Adrenal gland (tissue), 9 donors: ENCODE measurements at regions not wholly inside any gene's neighbourhood (a gene's known extent, or its start where the extent isn't known, plus 50 kb on each side); places are given as distances from the start of the nearest gene placed in this dataset.

ENCODE experiments used
- DNase-seq, 7 donors: peaks; one replicate each; pipeline ENCODE4 v3.0.0-alpha.2; 2019 to 2020
- H3K27ac ChIP-seq, 5 donors: fragments of 200-600 bp; sonication (generic) in 4 of 5; 1 replicate in 3 of 5; 2 replicates in 2 of 5; pipeline versions ENCODE4 v1.5.1 to v1.8.0; 2016 to 2020; ENCODE audit warnings: mild to moderate bottlenecking in 1 of 5
- H3K27me3 ChIP-seq: fragments of 200-600 bp; 2 replicates; pipeline ENCODE4 v1.8.0; 2021
- H3K36me3 ChIP-seq, 2 donors: fragments of 200-600 bp; replicated peaks in 1 of 2; 1 replicate in 1 of 2; 2 replicates in 1 of 2; pipeline versions ENCODE4 v1.5.1 to v1.8.0; 2018 to 2022
- H3K4me1 ChIP-seq, 2 donors: fragments of 200-600 bp; replicated peaks in 1 of 2; 1 replicate in 1 of 2; 2 replicates in 1 of 2; pipeline versions ENCODE4 v1.5.1 to v1.8.0; 2018 to 2021
- H3K4me3 ChIP-seq, 4 donors: fragments of 200-600 bp; sonication (generic) in 3 of 4; one replicate each; pipeline ENCODE4 v1.5.1; 2016 to 2018
- H3K9me3 ChIP-seq, 3 donors: fragments of 200-600 bp; sonication (generic) in 1 of 3; replicated peaks in 1 of 3; 1 replicate in 2 of 3; 2 replicates in 1 of 3; pipeline versions ENCODE4 v1.5.1 to v1.8.0; 2016 to 2021
- POLR2A ChIP-seq, 2 donors: fragments of 450-650 bp; IDR thresholded peaks; one replicate each; pipeline ENCODE4 v1.6.1; 2017; ENCODE audit warnings: antibody characterized with exemption in 2 of 2, mild to moderate bottlenecking in 2 of 2, moderate library complexity in 1 of 2
- WGBS, 4 donors: extraction: QIAGEN DNeasy Blood & Tissue Kit in 2 of 4; methylation state at CpG; one replicate each; pipeline versions ENCODE4 v1.1.5 to v1.1.7; 2013 to 2017; 5-methylcytosine and 5-hydroxymethylcytosine counted together
- intact Hi-C, 2 donors: fragments of 100-400 bp; cut with DNase I; formaldehyde crosslinking; loops; one replicate each; pipeline versions ENCODE4 v1.14.1 to v1.15.0; 2022 to 2023
- TF ChIP-seq, protein P1 (sequence below), 6 experiments: fragments of 450-650 bp in 4 of 6; fragments of 200-600 bp in 2 of 6; sonication (generic) in 1 of 6; IDR thresholded peaks; 1 replicate in 5 of 6; 2 replicates in 1 of 6; pipeline versions ENCODE4 v1.5.1 to v1.8.0; 2016 to 2021; ENCODE audit warnings: antibody characterized with exemption in 6 of 6, mild to moderate bottlenecking in 2 of 6, moderate library complexity in 1 of 6
- donor health status: healthy with polysubstance abuse.
- donor health status: Bipolar disorder and iron deficiency.
- donor health status: DM: yes; HTN: yes; CAD: no.
- donor health status: DM: no; HTN: no; CAD: no.
- donor health status: DM: no; HTN: no; CAD: no.

DNA sequence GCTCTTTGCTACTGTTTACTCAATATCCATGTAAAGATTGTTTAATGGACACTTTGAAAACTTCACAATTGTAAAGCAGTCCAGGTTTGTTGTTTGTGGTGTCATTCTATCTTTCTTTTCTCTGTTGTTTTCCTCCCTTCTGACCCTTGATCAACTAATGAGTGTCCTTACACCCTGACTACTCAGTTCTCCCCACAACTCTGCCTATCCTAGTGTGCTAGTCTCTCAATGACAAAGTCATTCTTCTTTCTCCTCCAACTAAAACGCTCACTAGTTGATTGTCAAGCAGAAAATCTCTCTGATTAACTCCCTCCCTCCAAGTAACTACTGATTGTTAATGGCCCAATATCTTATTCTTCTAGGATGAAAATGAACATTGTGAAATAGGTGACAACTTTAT, 148.5 kb upstream of the FBXO33 start:
- intact Hi-C loops: no loop called here

DNA sequence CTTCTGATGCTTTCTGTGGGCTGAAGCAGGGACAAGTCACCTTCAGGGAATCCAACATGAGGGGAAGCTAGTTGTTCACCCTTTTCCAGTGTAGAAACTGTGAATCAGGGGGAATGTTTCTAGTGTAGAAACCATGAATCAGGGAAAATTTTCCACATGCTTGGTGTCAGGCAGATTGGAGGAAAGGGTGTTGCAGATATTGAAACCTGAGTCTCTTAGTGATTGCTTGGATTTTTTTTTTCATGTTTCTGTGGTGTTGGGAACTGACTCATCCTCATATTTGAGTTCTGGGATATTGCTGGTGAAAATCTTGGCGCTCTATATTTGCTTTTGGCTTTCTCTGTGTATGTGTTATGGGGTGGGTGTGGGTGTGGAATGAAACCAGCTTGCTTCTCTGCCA, 144.5 kb upstream of the FBXO33 start:
- WGBS, 4 donors: 83 to 100% (median 94%) methylated on average over 1 of the region's 1 CpG
- Histone ChIP-seq H3K36me3 (no peaks in the 10 kb centered on the region), H3K4me1 (no peaks in the 10 kb centered on the region), H3K27me3 (no peaks in the 10 kb centered on the region), H3K4me3 (no peak overlapping the region), H3K9me3 (peaks cover 0 to 7% (median 0%) of the 10 kb centered on the region in 3 donors), H3K27ac (no peak overlapping the region)
- intact Hi-C loops: no loop called here
- no peak for TF ChIP-seq POLR2A (IDR thresholded peaks at IDR 0.05)
- TF ChIP-seq, protein P1, sequence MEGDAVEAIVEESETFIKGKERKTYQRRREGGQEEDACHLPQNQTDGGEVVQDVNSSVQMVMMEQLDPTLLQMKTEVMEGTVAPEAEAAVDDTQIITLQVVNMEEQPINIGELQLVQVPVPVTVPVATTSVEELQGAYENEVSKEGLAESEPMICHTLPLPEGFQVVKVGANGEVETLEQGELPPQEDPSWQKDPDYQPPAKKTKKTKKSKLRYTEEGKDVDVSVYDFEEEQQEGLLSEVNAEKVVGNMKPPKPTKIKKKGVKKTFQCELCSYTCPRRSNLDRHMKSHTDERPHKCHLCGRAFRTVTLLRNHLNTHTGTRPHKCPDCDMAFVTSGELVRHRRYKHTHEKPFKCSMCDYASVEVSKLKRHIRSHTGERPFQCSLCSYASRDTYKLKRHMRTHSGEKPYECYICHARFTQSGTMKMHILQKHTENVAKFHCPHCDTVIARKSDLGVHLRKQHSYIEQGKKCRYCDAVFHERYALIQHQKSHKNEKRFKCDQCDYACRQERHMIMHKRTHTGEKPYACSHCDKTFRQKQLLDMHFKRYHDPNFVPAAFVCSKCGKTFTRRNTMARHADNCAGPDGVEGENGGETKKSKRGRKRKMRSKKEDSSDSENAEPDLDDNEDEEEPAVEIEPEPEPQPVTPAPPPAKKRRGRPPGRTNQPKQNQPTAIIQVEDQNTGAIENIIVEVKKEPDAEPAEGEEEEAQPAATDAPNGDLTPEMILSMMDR (IDR thresholded peaks at IDR 0.05): no peak
- DNase-seq: no peak

More for the DNA sequence above, 148.5 kb upstream of the FBXO33 start:
- H3K27ac ChIP-seq: no peak overlapping the region
- no peaks in the 10 kb centered on the region for H3K4me1 ChIP-seq
- 32 to 48% (median 40%) methylated on average over 1 of the region's 1 CpG for WGBS, 4 donors
- TF ChIP-seq, protein P1 (IDR thresholded peaks at IDR 0.05): no peak
- TF ChIP-seq POLR2A (IDR thresholded peaks at IDR 0.05): no peak
- no peak for DNase-seq
- H3K36me3 ChIP-seq: no peaks in the 10 kb centered on the region
- no peak overlapping the region for H3K4me3 ChIP-seq
- H3K27me3 ChIP-seq: no peaks in the 10 kb centered on the region
- H3K9me3 ChIP-seq: no peaks in the 10 kb centered on the region

DNA sequence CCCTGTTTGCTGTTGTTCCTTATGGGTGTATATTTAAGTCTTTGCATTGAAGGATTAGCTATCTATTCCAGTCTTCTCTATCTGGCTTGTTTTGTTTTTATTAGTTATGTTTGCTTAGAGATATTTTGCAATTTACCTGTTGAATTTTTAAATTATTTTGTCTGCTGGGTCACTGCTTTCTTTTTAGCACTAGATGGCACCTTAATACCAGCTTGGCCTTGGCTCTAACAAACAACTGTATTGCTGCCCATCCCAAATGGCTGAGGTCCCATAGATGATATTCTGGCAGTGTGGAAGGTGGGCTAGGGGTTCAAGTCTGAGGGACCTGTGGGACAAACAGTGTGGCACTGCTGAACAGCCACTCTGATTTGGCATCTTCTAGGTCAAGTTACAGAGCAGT, 144.0 kb upstream of the FBXO33 start:
- Histone ChIP-seq H3K27ac (no peak overlapping the region), H3K27me3 (no peaks in the 10 kb centered on the region), H3K9me3 (peaks cover 0 to 7% (median 0%) of the 10 kb centered on the region in 3 donors), H3K4me1 (no peaks in the 10 kb centered on the region), H3K36me3 (no peaks in the 10 kb centered on the region), H3K4me3 (no peak overlapping the region)
- no peak for TF ChIP-seq POLR2A (IDR thresholded peaks at IDR 0.05)
- TF ChIP-seq, protein P1 (IDR thresholded peaks at IDR 0.05): no peak
- intact Hi-C loops: no loop called here
- DNase-seq: no peak

DNA sequence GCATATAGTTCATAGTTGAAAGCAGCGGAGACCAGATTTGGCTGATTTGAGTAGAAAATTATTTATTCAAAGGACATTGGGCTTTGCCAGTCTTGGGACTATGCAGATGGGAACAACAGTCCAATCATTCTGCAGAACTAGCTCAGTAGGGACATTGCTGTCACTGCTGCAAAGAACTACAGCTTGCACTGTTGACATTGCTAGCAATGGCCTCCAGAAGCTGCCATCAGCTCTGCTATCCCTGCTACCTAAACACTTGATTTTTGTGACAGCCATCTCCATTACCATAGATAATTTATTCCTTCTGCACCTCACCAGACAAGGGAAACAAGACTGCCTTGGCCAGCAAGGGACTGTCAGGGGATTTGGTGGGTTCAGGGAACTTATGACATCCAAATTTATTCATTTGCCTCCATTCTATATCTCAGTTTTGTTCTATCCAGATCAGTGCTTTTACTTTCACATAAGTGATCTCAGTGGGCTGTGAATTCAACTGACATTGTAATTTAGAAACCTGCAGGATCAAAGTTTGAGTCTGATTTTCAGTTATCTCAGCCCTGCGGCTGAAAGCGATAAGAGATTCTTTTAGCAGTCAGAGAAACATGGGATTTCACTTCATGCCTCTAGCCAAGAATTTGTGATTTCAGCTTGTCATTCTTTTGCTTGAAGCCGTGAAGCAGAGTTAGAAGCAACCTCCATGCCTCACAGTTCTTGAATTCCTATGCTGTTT, 136.7 kb upstream of the FBXO33 start:
- TF ChIP-seq, protein P1 (IDR thresholded peaks at IDR 0.05): no peak
- TF ChIP-seq POLR2A (IDR thresholded peaks at IDR 0.05): no peak
- intact Hi-C loops: no loop called here
- Histone ChIP-seq H3K9me3 (no peaks in the 10 kb centered on the region), H3K27me3 (no peaks in the 10 kb centered on the region), H3K27ac (no peak overlapping the region), H3K36me3 (no peaks in the 10 kb centered on the region), H3K4me1 (no peaks in the 10 kb centered on the region), H3K4me3 (no peak overlapping the region)
- no peak for DNase-seq
- 52 to 68% (median 59%) methylated on average over 4 of the region's 4 CpGs for WGBS, 4 donors
